WTC11 (cell line): ENCODE measurements at regions not wholly inside any gene's neighbourhood (a gene's known extent, or its start where the extent isn't known, plus 50 kb on each side); places are given as distances from the start of the nearest gene placed in this dataset.

ENCODE experiments used
- GABPB1 ChIP-seq: sonication (generic); formaldehyde crosslinking; IDR thresholded peaks from 2 replicates; pipeline ENCODE4 v1.8.1; 2023; ENCODE audit warnings: mild to moderate bottlenecking, missing genetic modification reagents
- ZBTB21 ChIP-seq: sonication (generic); formaldehyde crosslinking; IDR thresholded peaks from 2 replicates; pipeline ENCODE4 v1.8.1; 2023; ENCODE audit warnings: mild to moderate bottlenecking, missing genetic modification reagents, borderline replicate concordance
- ZNF416 ChIP-seq: fragments of 250-450 bp; sonication (Bioruptor Pico); IDR thresholded peaks from 2 replicates; pipeline ENCODE4 v1.9.0; 2021; ENCODE audit warnings: mild to moderate bottlenecking, inconsistent platforms
- TF ChIP-seq, protein P1 (sequence below): fragments of 200-600 bp; IDR thresholded peaks from 2 replicates; pipeline ENCODE4 v1.8.0; 2022; ENCODE audit warnings: antibody characterized with exemption
- TF ChIP-seq, protein P2 (sequence below): sonication (generic); formaldehyde crosslinking; conservative IDR thresholded peaks from 2 replicates; pipeline ENCODE4 v1.8.1; 2023; ENCODE audit warnings: mild to moderate bottlenecking, low read depth, missing genetic modification reagents, moderate library complexity
- TF ChIP-seq, protein P3 (sequence below): sonication (generic); formaldehyde crosslinking; IDR thresholded peaks from 2 replicates; pipeline ENCODE4 v1.8.0; 2022; ENCODE audit warnings: missing genetic modification reagents
- TF ChIP-seq, protein P4 (sequence below): sonication (generic); formaldehyde crosslinking; IDR thresholded peaks from 2 replicates; pipeline ENCODE4 v1.8.1; 2022; ENCODE audit warnings: low read depth, missing genetic modification reagents, borderline replicate concordance

DNA sequence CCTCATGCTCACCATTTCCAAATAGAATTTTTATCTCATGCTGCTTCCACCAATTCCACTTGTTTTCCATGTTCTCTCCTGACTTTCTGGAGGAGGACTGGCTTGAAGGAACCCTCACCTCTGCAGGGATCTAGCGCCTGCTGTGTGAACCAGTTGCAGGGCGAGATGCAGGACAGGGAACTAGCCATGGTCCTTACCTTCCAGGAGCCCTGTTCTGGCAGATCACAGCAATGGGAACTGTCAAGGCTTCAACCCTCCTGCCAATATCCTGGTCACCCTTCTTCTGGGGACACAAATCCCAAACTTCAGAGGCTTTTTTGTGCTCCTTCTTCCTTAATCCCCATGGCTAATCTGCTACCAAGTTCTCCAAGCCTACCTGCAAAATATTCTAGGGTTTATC is 60.4 kb upstream of the MMP2 start:
- TF ChIP-seq, protein P1, sequence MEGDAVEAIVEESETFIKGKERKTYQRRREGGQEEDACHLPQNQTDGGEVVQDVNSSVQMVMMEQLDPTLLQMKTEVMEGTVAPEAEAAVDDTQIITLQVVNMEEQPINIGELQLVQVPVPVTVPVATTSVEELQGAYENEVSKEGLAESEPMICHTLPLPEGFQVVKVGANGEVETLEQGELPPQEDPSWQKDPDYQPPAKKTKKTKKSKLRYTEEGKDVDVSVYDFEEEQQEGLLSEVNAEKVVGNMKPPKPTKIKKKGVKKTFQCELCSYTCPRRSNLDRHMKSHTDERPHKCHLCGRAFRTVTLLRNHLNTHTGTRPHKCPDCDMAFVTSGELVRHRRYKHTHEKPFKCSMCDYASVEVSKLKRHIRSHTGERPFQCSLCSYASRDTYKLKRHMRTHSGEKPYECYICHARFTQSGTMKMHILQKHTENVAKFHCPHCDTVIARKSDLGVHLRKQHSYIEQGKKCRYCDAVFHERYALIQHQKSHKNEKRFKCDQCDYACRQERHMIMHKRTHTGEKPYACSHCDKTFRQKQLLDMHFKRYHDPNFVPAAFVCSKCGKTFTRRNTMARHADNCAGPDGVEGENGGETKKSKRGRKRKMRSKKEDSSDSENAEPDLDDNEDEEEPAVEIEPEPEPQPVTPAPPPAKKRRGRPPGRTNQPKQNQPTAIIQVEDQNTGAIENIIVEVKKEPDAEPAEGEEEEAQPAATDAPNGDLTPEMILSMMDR, result no peak
- TF ChIP-seq, protein P2, sequence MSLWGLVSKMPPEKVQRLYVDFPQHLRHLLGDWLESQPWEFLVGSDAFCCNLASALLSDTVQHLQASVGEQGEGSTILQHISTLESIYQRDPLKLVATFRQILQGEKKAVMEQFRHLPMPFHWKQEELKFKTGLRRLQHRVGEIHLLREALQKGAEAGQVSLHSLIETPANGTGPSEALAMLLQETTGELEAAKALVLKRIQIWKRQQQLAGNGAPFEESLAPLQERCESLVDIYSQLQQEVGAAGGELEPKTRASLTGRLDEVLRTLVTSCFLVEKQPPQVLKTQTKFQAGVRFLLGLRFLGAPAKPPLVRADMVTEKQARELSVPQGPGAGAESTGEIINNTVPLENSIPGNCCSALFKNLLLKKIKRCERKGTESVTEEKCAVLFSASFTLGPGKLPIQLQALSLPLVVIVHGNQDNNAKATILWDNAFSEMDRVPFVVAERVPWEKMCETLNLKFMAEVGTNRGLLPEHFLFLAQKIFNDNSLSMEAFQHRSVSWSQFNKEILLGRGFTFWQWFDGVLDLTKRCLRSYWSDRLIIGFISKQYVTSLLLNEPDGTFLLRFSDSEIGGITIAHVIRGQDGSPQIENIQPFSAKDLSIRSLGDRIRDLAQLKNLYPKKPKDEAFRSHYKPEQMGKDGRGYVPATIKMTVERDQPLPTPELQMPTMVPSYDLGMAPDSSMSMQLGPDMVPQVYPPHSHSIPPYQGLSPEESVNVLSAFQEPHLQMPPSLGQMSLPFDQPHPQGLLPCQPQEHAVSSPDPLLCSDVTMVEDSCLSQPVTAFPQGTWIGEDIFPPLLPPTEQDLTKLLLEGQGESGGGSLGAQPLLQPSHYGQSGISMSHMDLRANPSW, result no peak
- TF ChIP-seq ZBTB21 (no peak), ZNF416 (CRISPR knock-in tag) (no peak), GABPB1 (CRISPR knock-in tag) (no peak)
- TF ChIP-seq, protein P3, sequence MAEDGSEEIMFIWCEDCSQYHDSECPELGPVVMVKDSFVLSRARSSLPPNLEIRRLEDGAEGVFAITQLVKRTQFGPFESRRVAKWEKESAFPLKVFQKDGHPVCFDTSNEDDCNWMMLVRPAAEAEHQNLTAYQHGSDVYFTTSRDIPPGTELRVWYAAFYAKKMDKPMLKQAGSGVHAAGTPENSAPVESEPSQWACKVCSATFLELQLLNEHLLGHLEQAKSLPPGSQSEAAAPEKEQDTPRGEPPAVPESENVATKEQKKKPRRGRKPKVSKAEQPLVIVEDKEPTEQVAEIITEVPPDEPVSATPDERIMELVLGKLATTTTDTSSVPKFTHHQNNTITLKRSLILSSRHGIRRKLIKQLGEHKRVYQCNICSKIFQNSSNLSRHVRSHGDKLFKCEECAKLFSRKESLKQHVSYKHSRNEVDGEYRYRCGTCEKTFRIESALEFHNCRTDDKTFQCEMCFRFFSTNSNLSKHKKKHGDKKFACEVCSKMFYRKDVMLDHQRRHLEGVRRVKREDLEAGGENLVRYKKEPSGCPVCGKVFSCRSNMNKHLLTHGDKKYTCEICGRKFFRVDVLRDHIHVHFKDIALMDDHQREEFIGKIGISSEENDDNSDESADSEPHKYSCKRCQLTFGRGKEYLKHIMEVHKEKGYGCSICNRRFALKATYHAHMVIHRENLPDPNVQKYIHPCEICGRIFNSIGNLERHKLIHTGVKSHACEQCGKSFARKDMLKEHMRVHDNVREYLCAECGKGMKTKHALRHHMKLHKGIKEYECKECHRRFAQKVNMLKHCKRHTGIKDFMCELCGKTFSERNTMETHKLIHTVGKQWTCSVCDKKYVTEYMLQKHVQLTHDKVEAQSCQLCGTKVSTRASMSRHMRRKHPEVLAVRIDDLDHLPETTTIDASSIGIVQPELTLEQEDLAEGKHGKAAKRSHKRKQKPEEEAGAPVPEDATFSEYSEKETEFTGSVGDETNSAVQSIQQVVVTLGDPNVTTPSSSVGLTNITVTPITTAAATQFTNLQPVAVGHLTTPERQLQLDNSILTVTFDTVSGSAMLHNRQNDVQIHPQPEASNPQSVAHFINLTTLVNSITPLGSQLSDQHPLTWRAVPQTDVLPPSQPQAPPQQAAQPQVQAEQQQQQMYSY (CRISPR knock-in tag), result no peak
- TF ChIP-seq, protein P4, sequence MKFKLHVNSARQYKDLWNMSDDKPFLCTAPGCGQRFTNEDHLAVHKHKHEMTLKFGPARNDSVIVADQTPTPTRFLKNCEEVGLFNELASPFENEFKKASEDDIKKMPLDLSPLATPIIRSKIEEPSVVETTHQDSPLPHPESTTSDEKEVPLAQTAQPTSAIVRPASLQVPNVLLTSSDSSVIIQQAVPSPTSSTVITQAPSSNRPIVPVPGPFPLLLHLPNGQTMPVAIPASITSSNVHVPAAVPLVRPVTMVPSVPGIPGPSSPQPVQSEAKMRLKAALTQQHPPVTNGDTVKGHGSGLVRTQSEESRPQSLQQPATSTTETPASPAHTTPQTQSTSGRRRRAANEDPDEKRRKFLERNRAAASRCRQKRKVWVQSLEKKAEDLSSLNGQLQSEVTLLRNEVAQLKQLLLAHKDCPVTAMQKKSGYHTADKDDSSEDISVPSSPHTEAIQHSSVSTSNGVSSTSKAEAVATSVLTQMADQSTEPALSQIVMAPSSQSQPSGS (CRISPR knock-in tag), result no peak
